ENCODE measurements at regions not wholly inside any gene's neighbourhood (a gene's known extent, or its start where the extent isn't known, plus 50 kb on each side); places are given as distances from the start of the nearest gene placed in this dataset.

DNA sequence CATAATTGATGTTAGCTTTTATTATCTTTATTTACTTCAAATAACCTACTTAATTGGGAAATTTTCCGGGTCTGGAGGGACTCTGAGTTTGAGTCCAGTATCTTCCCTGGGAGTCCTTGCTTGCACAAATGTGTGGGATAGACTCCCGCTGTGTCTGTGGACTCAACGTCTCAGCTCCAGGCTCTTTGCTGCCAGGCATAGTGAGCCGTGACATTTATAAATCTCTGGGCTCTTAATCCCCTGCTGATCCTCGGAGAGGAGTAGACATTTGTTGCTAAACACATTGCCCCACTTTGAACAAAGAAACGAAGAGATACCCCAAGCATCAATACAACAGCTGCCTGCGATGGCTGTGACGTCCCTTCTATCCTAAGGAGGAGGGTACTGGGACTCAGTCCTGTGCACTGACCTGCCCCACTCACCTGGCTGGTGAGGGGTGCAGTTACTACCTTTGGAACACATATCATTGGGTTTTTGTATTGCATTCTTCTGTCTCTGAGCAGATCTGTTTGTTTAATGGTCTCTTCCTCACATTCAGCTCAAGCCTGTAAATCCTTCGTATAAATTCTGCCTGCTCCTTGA lies 316.9 kb downstream of the HAPSTR1 start:
- Mint-ChIP-seq H3K4me1 (no peaks in the 10 kb centered on the region), H3K9me3 (no peaks in the 10 kb centered on the region), H3K27ac (no peak overlapping the region), H3K36me3 (ENCODE audit: low read depth) (no peaks in the 10 kb centered on the region), H3K27me3 (no peaks in the 10 kb centered on the region), H3K4me3 (no peak overlapping the region)
- intact Hi-C loops (cut with micrococcal nuclease), result no loop called here
- no peak for DNase-seq

DNA sequence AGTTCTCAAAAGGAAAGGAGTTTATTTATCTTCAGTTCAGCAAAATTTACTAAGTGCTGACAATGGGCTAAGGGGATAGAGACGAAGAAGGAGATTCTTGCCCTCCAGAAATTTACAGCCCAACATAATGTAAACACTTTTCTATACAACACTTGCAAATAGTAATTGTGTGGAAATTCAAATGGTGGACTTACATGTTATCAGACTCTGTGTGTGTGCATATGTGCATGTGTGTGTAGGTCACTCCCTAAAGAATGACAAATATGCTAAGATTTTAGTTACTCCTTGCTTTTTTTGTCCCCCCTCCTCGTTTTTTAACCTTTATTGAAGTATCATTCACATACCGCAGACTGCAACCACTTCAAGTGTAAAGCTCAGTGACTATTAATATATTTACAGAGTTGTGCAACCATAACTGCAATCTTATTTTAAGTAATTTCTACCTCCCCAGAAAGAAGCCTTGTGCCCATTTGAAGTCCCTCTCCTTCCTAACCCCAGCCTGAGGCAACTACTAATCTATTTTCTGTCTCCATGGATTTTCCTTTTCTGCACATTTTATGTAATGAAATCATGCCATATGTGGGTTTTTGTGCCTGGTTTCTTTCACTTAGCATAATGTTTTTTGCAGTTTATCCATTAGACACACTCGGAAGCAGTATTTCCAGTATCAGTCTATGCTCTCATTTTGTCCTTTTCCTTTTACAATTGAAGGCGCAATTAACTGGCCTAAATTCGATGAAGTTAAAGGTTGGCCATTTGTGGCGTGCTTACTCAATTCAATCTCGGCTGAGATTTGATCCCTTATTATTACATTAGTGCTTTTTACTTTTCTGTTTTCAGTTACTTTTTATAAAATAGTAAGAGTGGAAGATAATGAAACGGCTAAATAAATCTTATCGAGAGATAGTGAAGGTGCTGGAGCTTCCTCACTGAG lies 318.4 kb downstream of the HAPSTR1 start:
- Mint-ChIP-seq H3K27ac (no peak overlapping the region), H3K9me3 (no peaks in the 10 kb centered on the region), H3K27me3 (no peaks in the 10 kb centered on the region), H3K4me3 (no peak overlapping the region), H3K4me1 (no peaks in the 10 kb centered on the region), H3K36me3 (ENCODE audit: low read depth) (no peaks in the 10 kb centered on the region)
- intact Hi-C loops (cut with micrococcal nuclease), result no loop called here
- DNase-seq, result no peak

DNA sequence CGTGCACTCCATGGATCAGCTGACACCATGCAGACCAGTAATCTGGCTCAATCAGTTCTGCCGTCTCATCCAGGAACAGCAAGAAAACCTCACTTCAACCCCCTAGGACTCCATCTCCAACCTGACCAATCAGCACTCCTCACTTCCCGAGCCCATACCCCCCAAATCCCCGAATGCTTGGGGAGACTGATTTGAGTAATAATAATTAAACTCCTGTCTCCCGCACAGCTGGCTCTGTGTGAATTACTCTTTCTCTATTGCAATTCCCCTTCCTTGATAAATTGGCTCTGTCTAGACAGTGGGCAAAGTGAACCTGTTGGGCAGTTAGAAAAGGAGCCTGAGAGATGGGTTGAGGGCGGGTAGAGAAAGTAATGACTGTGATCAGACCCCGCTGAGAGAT lies 320.0 kb downstream of the HAPSTR1 start:
- Mint-ChIP-seq H3K27ac (no peak overlapping the region), H3K9me3 (peaks cover 3% of the 10 kb centered on the region), H3K4me1 (no peaks in the 10 kb centered on the region), H3K36me3 (ENCODE audit: low read depth) (no peaks in the 10 kb centered on the region), H3K27me3 (no peaks in the 10 kb centered on the region), H3K4me3 (no peak overlapping the region)
- DNase-seq, result no peak
- intact Hi-C loops (cut with micrococcal nuclease), result no loop called here

DNA sequence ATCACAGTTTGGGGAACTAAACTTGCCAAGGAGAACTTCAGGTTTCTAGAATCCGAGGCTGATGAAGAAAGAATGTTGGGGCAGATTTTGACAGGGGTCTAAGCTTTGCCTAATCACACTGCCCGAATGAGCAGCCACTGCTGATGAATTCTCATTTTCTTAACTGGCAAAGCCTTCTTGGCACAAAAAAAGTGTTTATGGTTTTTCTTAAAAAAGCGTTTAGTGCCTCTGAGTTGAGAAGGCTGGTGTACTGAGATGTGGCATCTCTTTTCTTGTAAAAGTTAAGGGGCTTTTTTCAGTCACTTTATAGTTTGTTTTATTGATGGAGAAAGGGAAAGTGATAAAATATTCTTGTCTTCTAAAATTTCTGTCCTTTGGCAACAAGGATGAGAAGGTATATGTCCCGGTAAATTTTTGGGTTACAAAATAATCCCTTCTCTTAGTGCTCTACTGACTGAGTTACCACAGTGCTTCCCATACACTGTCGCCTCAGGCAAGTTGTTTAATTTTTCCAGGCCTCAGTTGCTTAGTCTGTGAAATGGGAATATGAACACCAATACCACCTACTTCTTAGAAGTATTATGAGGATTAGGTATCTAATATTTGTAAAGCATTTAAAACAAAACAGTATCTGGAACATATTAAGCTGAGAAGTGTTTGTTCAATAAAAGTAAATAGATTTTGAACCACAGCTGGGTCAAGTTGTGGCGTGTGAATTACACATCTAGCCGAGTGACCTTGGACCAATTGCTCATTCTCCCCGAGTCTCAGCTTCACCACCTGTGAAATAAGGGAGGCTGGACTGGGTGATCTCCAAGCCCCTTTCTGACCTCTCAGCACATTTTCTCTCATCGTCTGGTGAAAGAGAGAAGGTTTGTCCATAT lies 320.8 kb downstream of the HAPSTR1 start:
- Mint-ChIP-seq H3K27ac (no peak overlapping the region), H3K36me3 (ENCODE audit: low read depth) (no peaks in the 10 kb centered on the region), H3K4me3 (no peak overlapping the region), H3K9me3 (peaks cover 4% of the 10 kb centered on the region), H3K4me1 (no peaks in the 10 kb centered on the region), H3K27me3 (no peaks in the 10 kb centered on the region)
- intact Hi-C loops (cut with micrococcal nuclease), result no loop called here
- no peak for DNase-seq

DNA sequence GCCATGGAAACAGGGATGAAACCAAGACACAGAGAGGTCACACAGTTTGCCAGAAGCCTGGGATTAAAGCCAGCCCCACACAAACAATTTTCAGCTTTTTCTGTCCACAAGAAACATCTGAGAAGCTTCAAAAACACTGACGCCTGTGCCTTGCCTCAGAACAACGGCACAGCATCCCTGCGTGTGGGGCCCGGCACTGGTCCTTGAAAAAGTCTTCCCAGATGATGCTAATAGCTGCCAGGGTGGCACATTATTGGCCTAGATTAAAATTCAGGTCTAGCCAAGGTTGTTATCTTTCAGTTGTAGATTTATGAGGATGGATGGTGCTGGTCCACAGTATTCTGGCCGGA lies 321.4 kb downstream of the HAPSTR1 start:
- Mint-ChIP-seq H3K4me3 (no peak overlapping the region), H3K9me3 (peaks cover 4% of the 10 kb centered on the region), H3K4me1 (no peaks in the 10 kb centered on the region), H3K27me3 (no peaks in the 10 kb centered on the region), H3K27ac (no peak overlapping the region), H3K36me3 (ENCODE audit: low read depth) (no peaks in the 10 kb centered on the region)
- intact Hi-C loops (cut with micrococcal nuclease), result no loop called here
- no peak for DNase-seq

DNA sequence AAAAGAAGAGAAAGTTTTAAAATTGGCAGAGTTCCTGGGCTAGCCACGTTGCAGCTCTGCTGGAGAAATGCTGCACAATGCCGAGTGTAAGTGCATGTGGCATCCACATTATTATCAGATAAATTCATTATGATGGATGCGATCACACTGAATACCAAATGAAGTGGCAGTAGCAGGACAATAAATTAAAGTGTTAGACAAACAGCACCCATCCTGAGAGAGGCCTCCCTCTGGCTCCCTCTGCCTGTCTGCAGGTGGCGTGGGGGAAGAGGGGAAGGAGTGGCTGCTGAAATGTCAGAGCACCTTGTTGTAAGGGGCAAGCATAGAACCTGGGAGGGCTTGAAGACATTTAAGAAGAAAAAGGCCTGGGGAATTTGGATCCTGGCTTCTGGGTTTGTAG lies 324.1 kb downstream of the HAPSTR1 start:
- no peak for DNase-seq
- H3K27me3 Mint-ChIP-seq, result no peaks in the 10 kb centered on the region
- H3K4me1 Mint-ChIP-seq, result no peaks in the 10 kb centered on the region
- H3K36me3 Mint-ChIP-seq (ENCODE audit: low read depth), result no peaks in the 10 kb centered on the region
- peaks cover 4% of the 10 kb centered on the region for H3K9me3 Mint-ChIP-seq
- intact Hi-C loops (cut with micrococcal nuclease), result no loop called here
- H3K4me3 Mint-ChIP-seq, result no peak overlapping the region
- H3K27ac Mint-ChIP-seq, result no peak overlapping the region

DNA sequence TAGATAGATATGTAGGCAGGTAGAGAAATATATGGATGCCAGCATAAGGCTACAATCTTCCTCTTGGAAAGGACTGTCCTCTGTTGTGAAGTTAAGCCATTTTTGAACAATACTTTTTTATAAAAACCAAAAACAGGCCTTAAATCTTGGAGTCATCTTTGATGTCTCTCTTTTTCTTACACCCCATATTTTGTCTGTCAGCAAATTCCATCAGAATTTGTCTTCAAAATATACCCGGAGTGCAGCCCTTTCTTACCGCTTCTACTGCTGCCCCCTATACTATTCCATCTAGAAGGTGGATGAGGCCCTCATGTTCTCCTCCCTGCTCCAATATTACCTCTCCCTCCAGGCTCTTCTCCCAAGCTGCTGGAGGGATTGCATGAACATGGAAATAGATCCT lies 326.5 kb downstream of the HAPSTR1 start:
- Mint-ChIP-seq H3K27me3 (no peaks in the 10 kb centered on the region), H3K4me3 (no peak overlapping the region), H3K36me3 (ENCODE audit: low read depth) (no peaks in the 10 kb centered on the region), H3K4me1 (no peaks in the 10 kb centered on the region), H3K27ac (no peak overlapping the region), H3K9me3 (peaks cover 4% of the 10 kb centered on the region)
- DNase-seq, result no peak
- intact Hi-C loops (cut with micrococcal nuclease), result no loop called here

DNA sequence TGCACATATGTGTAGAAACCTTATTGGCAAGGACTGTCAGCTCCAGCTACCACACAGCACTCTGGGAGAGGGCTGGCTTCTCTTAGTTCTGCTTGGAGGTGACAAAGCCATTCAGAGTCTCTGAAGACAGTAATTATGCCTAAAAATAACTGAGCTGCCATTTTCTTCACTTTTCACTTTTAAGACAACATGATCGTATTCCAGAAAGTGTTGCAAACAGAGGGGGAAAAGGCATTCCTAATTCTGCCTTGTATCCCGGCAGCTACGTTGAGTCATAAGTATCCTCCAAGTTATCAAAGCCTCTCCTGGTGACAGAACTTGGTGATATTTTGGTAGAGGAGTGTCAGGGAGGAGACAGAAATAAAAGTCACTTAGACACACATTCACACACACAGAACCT lies 327.7 kb downstream of the HAPSTR1 start:
- Mint-ChIP-seq H3K4me3 (no peak overlapping the region), H3K27me3 (no peaks in the 10 kb centered on the region), H3K4me1 (no peaks in the 10 kb centered on the region), H3K9me3 (peaks cover 4% of the 10 kb centered on the region), H3K36me3 (ENCODE audit: low read depth) (no peaks in the 10 kb centered on the region), H3K27ac (no peak overlapping the region)
- intact Hi-C loops (cut with micrococcal nuclease), result no loop called here
- DNase-seq, result no peak

DNA sequence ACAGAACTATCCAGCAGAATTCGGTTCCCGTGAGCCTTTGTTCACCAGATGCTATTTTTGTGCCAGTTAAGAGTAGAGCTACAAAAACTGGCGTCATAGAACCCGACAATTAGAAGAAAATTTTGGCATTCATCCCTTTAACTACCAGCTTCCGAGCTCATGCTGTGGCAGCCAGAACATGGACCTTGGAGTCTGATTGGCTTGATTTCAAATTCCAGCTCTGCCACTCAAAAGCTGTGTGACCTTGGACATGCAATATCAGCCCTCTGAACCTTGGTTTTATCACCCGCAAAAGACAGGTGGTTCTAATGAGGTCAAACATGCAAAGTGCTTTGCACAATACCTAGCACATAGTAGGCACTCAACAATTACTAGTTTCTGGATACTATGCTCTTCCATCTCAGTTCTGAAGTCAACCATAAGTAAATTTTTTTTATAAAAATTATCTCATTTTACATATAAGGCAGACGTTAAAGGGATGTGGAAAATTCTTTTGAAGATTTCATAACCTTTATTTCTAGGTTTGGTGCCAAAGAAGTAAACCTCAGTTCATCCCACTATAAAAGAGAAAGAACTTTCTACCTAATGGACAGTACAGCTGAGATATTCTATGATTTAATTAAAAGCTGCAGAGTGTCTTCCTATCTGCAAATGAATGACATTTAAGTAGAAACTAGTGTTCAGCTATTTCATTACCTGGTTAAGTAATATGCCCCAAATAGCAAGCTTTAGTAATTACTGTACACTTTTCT lies 331.5 kb downstream of the HAPSTR1 start:
- no peaks in the 10 kb centered on the region for H3K4me1 Mint-ChIP-seq

DNA sequence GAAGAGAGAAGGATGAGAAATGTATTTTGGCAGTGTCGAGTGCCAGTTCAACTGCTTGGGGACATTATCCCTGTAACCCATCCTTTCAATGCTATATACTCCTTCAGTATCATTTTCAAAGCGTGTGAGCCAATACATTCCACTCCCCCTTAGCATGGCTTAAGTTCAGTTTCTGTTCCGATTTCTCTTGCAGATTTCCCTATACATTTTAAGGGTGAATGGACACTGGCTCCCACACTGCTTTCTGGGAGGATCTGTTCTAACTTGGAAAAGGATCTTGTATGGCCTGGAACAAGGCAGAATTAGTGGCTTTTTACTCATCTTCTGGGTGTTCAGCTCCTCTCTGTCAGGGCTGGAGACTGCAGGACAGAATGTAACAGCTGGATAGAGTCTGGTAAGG lies 333.8 kb downstream of the HAPSTR1 start:
- no peak overlapping the region for H3K27ac Mint-ChIP-seq

More for the DNA sequence above, 331.5 kb downstream of the HAPSTR1 start:
- Mint-ChIP-seq H3K4me3 (no peak overlapping the region), H3K27me3 (no peaks in the 10 kb centered on the region), H3K27ac (no peak overlapping the region), H3K9me3 (no peaks in the 10 kb centered on the region), H3K36me3 (ENCODE audit: low read depth) (no peaks in the 10 kb centered on the region)
- intact Hi-C loops (cut with micrococcal nuclease), result no loop called here
- no peak for DNase-seq

DNA sequence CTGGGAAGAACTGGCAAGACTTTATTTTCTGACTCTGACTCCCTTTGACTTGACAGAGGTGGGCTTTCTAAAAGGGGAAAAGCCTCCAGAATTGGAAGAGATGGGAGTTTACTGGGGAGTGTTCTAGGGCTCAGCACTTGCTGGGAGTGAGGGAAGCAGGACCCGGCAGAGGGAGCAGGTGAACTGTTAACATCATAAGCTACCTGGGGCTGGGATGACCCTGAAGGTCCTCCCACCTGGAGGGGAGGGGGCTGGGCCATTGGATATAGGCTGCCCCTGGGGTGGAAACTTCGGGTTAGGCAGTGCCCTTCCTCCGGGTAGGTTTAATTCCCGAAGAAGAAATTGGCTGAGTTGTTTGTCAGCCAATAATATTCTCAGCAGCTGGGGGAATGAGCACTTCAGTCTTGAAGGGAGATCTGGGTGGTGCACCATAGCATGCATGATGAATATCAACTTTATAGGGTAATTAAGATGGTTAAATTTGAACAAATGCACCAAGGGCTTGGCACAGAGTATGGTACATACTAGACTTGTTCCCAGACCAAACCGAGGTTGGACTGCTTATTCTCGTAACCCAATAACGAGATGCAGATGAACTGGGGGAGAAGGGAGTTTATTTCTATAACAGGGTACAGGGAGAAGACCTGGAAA lies 337.0 kb downstream of the HAPSTR1 start:
- Mint-ChIP-seq H3K27ac (no peak overlapping the region), H3K36me3 (ENCODE audit: low read depth) (no peaks in the 10 kb centered on the region), H3K9me3 (no peaks in the 10 kb centered on the region), H3K4me1 (no peaks in the 10 kb centered on the region), H3K27me3 (no peaks in the 10 kb centered on the region), H3K4me3 (no peak overlapping the region)
- DNase-seq, result no peak
- intact Hi-C loops (cut with micrococcal nuclease), result no loop called here

More for the DNA sequence above, 333.8 kb downstream of the HAPSTR1 start:
- no peak overlapping the region for H3K4me3 Mint-ChIP-seq
- no peaks in the 10 kb centered on the region for H3K36me3 Mint-ChIP-seq (ENCODE audit: low read depth)
- H3K27me3 Mint-ChIP-seq, result no peaks in the 10 kb centered on the region
- H3K4me1 Mint-ChIP-seq, result no peaks in the 10 kb centered on the region
- intact Hi-C loops (cut with micrococcal nuclease), result no loop called here
- no peak for DNase-seq
- no peaks in the 10 kb centered on the region for H3K9me3 Mint-ChIP-seq

DNA sequence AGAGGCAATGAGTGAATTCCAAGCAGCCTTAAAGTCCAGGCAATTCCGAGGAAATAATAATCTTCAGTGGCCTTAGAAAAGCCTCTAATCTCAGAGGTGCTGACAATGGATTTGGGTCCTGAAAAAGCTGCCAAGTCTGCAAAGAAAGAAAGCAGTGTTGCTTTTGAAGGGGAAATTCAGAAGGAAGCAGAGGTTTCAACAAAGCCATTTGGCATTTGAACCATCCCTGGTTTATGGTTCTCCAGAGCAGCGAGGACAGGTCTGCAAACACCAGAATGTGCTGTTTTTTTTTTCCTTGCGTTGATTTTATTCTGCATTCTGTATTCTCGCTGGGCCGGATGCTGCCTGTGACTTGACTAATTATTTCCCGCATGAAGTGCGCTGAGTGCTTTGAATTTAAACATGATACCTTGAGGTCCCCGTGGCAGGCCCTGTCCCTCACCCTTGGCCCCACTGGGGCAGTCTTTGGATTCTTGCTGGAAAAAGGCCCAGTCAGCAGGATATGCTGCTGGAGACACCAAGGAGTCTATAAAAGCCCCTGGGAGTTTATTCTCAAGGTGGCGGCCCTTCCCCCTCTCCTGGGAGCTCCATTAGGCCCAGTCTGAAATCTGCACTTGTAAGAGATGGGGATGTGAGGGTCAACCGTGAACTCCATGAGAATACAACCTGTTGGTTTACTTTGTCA lies 338.3 kb downstream of the HAPSTR1 start:
- Mint-ChIP-seq H3K9me3 (no peaks in the 10 kb centered on the region), H3K4me3 (no peak overlapping the region), H3K27ac (no peak overlapping the region), H3K36me3 (ENCODE audit: low read depth) (no peaks in the 10 kb centered on the region), H3K27me3 (no peaks in the 10 kb centered on the region), H3K4me1 (no peaks in the 10 kb centered on the region)
- intact Hi-C loops (cut with micrococcal nuclease), result no loop called here
- DNase-seq, result no peak

DNA sequence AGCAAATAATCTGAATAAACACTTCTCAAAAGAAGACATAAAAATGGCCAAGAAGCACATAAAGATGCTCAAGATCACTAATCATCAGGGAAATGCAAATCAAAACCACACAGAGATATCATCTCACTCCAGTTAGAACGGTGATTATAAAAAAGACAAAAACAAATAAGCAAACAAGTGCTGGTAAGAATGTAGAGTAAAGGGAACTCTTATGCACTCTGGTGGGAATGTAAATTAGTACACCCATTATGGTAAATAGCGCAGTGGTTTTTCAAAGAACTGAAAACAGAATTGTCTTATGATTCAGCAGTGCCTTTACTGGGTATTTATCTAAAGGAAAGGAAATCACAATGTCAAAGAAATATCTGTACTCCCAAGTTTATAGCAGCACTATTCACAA lies 343.2 kb downstream of the HAPSTR1 start:
- no peak overlapping the region for H3K4me3 Mint-ChIP-seq
- intact Hi-C loops (cut with micrococcal nuclease), result no loop called here
- no peaks in the 10 kb centered on the region for H3K9me3 Mint-ChIP-seq
- no peaks in the 10 kb centered on the region for H3K27me3 Mint-ChIP-seq
- no peaks in the 10 kb centered on the region for H3K36me3 Mint-ChIP-seq (ENCODE audit: low read depth)
- H3K4me1 Mint-ChIP-seq, result no peaks in the 10 kb centered on the region
- DNase-seq, result no peak
- H3K27ac Mint-ChIP-seq, result no peak overlapping the region
